ENCODE measurements at regions not wholly inside any gene's neighbourhood (a gene's known extent, or its start where the extent isn't known, plus 50 kb on each side); places are given as distances from the start of the nearest gene placed in this dataset.

DNA sequence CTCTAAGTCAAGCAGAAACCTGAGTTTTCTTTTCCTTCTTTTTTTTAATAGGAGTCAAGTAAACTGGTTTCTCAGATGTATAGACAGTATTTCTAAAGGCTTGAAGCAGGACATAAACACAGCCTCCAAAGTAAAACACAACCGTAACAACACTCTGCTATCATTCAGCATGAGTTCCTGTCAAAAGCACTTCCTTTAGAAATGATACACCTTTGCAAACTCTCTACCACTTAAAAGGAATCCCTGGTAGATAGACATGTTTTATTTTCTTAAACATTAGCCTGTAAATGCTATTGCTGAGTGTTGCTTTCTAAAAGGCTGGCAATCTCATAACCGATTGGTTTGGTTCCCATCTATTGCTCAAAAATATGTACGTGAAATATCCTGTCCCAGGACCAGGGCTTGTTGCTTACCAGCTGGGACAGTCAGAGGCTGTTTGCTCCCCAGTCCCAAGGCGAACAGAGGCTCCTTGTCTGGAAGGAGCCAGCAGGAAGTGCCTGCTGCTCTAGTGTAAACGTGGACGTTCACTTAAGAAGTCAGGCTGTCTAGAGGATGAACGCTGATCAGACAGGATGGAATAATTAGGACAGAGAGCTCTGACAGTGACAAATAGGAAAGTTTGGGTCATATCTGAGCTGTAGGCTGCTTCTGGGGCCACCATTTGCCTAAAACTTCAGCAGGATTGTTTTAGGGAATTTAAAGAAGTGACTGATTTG, 173.9 kb upstream of the KLF3 start:
- no peak for TF ChIP-seq SUZ12 (IDR thresholded peaks at IDR 0.05; ENCODE audit: extremely low read depth, insufficient read depth, insufficient read length)
- TF ChIP-seq YY1 (IDR thresholded peaks at IDR 0.05; ENCODE audit: insufficient read depth, insufficient read length) = no peak
- TF ChIP-seq ZNF274 (IDR thresholded peaks at IDR 0.05; ENCODE audit: low read depth, low read length) = no peak
